RWPE2 (cell line): ENCODE measurements at regions not wholly inside any gene's neighbourhood (a gene's known extent, or its start where the extent isn't known, plus 50 kb on each side); places are given as distances from the start of the nearest gene placed in this dataset.

Source experiments
- ATAC-seq: fragments of 200-7000 bp; cut with Tn5 transposase; 3 replicates; pipeline ENCODE4 v1.9.1; 2021; ENCODE audit warnings: low read depth
- DNase-seq: peaks from one replicate; pipeline ENCODE4 v3.0.0-alpha.2; 2020; ENCODE audit warnings: low spot score
- H3K27ac ChIP-seq: fragments of 450-650 bp; 2 replicates; pipeline ENCODE4 v1.5.1; 2017; ENCODE audit warnings: mild to moderate bottlenecking; ENCODE audit not compliant: poor library complexity, severe bottlenecking
- H3K27me3 ChIP-seq: fragments of 250-450 bp; sonication (Bioruptor Pico); 2 replicates; pipeline ENCODE4 v1.5.1; 2021; ENCODE audit warnings: mild to moderate bottlenecking, moderate library complexity; ENCODE audit not compliant: insufficient read depth, poor library complexity, severe bottlenecking
- H3K36me3 ChIP-seq: fragments of 250-450 bp; sonication (Bioruptor Pico); 2 replicates; pipeline ENCODE4 v1.5.1; 2020; ENCODE audit warnings: low read depth, mild to moderate bottlenecking, moderate library complexity
- H3K4me1 ChIP-seq: fragments of 250-450 bp; sonication (Bioruptor Pico); 2 replicates; pipeline ENCODE4 v1.5.1; 2021; ENCODE audit warnings: mild to moderate bottlenecking, moderate library complexity; ENCODE audit not compliant: insufficient read depth, poor library complexity, severe bottlenecking
- H3K4me3 ChIP-seq: fragments of 250-450 bp; sonication (Bioruptor Pico); 2 replicates; pipeline ENCODE4 v1.5.1; 2021; ENCODE audit warnings: mild to moderate bottlenecking, moderate library complexity; ENCODE audit not compliant: severe bottlenecking
- H3K9me3 ChIP-seq: fragments of 250-450 bp; sonication (Bioruptor Pico); 2 replicates; pipeline ENCODE4 v1.5.1; 2021; ENCODE audit warnings: mild to moderate bottlenecking, moderate library complexity; ENCODE audit not compliant: severe bottlenecking
- TF ChIP-seq, protein P1 (sequence below): fragments of 450-650 bp; IDR thresholded peaks from one replicate; pipeline ENCODE4 v1.5.1; 2017; ENCODE audit warnings: mild to moderate bottlenecking, moderate library complexity; ENCODE audit not compliant: poor library complexity, severe bottlenecking

DNA sequence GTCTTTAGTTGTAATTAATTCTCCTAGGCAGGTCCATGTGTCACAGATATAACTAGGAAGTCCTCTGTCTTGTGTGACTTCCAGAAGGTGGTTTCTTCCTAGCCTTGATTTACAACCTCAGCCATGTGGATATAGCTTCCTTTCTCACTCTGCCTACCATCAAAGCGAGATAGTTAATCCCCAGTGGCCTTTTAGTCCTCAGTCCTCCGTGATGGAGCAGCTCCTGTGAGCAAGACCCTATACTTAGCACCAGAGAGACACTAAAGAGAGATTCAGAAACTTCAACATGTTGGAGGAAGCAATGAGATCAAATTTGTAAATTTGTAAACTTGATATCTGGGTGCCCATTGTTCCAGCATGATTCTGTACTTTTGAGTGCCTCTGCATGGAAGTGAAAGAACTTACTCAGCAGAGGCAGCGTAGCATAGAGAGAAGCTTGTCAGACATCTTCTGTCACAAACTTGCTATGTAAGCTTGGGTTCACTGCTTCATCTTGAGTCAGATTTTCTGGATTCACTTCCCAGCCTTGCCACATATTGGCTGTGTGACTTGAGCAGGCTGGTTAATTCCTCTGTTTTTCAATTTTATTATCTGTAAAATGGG, 170.2 kb upstream of the NR3C1 start:
- no peak for ATAC-seq
- Histone ChIP-seq H3K36me3 (no peaks in the 10 kb centered on the region), H3K9me3 (no peaks in the 10 kb centered on the region), H3K4me1 (peaks cover 8% of the 10 kb centered on the region), H3K27me3 (no peaks in the 10 kb centered on the region), H3K27ac (no peak overlapping the region), H3K4me3 (no peak overlapping the region)
- TF ChIP-seq, protein P1, sequence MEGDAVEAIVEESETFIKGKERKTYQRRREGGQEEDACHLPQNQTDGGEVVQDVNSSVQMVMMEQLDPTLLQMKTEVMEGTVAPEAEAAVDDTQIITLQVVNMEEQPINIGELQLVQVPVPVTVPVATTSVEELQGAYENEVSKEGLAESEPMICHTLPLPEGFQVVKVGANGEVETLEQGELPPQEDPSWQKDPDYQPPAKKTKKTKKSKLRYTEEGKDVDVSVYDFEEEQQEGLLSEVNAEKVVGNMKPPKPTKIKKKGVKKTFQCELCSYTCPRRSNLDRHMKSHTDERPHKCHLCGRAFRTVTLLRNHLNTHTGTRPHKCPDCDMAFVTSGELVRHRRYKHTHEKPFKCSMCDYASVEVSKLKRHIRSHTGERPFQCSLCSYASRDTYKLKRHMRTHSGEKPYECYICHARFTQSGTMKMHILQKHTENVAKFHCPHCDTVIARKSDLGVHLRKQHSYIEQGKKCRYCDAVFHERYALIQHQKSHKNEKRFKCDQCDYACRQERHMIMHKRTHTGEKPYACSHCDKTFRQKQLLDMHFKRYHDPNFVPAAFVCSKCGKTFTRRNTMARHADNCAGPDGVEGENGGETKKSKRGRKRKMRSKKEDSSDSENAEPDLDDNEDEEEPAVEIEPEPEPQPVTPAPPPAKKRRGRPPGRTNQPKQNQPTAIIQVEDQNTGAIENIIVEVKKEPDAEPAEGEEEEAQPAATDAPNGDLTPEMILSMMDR: no peak
- no peak for DNase-seq

DNA sequence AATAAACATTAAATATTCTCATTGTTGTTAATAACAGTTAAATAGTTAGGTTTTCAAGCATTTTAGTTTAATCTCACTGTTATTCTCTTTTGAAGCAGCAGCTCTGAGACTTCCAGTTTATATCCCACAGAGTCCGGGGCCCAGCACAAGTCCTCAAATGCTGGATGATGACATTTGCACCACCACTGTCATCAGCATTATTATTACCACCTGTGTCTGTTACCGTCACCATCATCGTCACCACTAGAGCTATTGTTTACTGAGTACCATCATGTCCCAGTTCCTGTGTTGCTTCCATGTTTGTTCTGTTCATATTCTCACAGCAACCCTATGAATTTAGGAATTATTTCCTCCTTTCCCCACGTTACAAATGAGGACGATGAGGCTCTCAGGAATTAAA, 169.2 kb upstream of the NR3C1 start:
- Histone ChIP-seq H3K27ac (no peak overlapping the region), H3K4me1 (peaks cover 8% of the 10 kb centered on the region)
- DNase-seq: no peak

DNA sequence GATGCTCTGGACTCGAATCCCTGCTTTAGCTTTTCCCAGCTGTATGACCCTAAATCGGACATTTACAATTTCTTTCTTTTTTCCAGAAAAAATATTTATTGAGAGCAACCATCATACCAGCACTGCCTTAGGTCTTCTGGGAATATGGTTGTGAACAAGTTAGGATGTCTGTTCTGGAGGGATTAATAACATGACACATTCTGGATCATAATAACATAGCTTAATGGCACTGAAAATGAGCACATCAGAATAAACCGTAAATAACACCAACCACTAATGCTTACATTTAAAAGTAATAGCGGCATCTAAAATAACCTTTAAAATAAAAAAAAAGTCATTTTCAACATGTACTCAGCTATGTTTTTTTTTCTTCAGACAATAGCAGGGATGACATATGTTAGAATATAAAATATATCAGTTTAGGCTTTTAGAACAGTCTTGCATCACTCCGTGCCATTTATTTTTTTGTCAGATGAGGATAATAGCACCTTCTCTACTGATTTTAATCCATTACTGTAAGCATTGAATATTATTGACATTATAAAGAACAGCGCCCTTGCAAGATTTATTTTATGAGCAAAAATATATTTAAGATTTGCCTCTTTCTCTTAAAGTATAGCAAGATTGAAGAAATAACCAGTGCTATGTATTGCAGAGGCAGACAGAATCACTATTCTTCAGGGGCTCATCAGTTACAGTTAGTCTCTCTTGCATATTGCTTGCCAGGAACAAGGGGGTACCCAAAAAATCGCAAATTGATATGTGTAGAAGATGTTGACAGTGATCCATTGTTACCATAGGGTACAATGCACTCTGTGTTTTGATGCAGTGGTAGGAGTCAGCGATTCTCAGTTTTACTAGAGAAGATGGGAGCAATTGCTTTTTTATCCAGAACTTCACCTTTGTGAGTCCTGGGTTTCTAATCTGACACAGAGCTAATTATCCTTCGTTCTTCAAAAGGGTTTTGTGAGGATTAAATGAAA, 168.4 kb upstream of the NR3C1 start:
- DNase-seq: no peak
- ATAC-seq: no peak
- H3K9me3 ChIP-seq: no peaks in the 10 kb centered on the region
- H3K4me1 ChIP-seq: peaks cover 6% of the 10 kb centered on the region
- no peak overlapping the region for H3K4me3 ChIP-seq
- H3K27me3 ChIP-seq: no peaks in the 10 kb centered on the region
- TF ChIP-seq, protein P1: no peak
- no peaks in the 10 kb centered on the region for H3K36me3 ChIP-seq
- no peak overlapping the region for H3K27ac ChIP-seq

More for the DNA sequence above, 169.2 kb upstream of the NR3C1 start:
- Histone ChIP-seq H3K9me3 (no peaks in the 10 kb centered on the region), H3K4me3 (no peak overlapping the region), H3K27me3 (no peaks in the 10 kb centered on the region), H3K36me3 (no peaks in the 10 kb centered on the region)
- ATAC-seq: no peak
- TF ChIP-seq, protein P1: no peak

DNA sequence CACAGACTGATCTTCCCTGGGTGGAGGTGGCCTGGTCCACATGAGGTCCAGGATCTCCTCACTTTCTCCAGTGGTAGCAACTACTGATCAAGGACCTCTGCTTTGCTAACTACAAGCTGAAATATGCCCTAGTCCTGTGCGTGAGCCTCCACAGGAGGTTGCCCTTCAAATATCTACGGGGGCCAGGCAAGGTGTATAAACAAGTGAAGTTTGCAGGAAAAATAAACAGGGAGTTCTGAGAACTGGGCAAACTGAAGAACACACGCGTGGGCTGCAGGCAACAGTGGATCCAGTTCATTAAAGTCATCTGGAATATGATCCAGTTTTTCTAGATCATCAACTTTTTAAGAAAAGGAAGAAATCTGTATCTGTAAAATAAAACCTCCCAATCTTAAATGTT, 167.5 kb upstream of the NR3C1 start:
- Histone ChIP-seq H3K36me3 (no peaks in the 10 kb centered on the region), H3K9me3 (no peaks in the 10 kb centered on the region), H3K4me1 (no peaks in the 10 kb centered on the region), H3K4me3 (no peak overlapping the region), H3K27me3 (no peaks in the 10 kb centered on the region), H3K27ac (no peak overlapping the region)
- ATAC-seq: no peak
- TF ChIP-seq, protein P1: no peak
- no peak for DNase-seq
